Breast epithelium (tissue), 4 donors: ENCODE measurements at regions not wholly inside any gene's neighbourhood (a gene's known extent, or its start where the extent isn't known, plus 50 kb on each side); places are given as distances from the start of the nearest gene placed in this dataset.

Experiments used
- DNase-seq, 2 donors: peaks; one replicate each; pipeline ENCODE4 v3.0.0-alpha.2; 2019; ENCODE audit warnings: low spot score in 2 of 2
- H3K27ac ChIP-seq, 2 donors: fragments of 200-600 bp; sonication (generic) in 1 of 2; one replicate each; pipeline ENCODE4 v1.5.1; 2016 to 2019; ENCODE audit warnings: mild to moderate bottlenecking in 1 of 2
- H3K27me3 ChIP-seq, 2 donors: fragments of 200-600 bp; sonication (generic) in 1 of 2; one replicate each; pipeline versions ENCODE4 v1.5.1 to v1.6.0; 2017 to 2019; ENCODE audit warnings: control low read depth in 1 of 2, mild to moderate bottlenecking in 1 of 2
- H3K36me3 ChIP-seq: fragments of 200-600 bp; one replicate; pipeline ENCODE4 v1.5.1; 2019
- H3K4me1 ChIP-seq, 2 donors: fragments of 200-600 bp; sonication (generic); one replicate each; pipeline ENCODE4 v1.5.1; 2016 to 2019; ENCODE audit warnings: control low read depth in 1 of 2
- H3K4me3 ChIP-seq, 3 donors: fragments of 200-600 bp; sonication (generic); 1 replicate in 2 of 3; 2 replicates in 1 of 3; pipeline ENCODE4 v1.5.1; 2016 to 2019; ENCODE audit warnings: mild to moderate bottlenecking in 3 of 3, moderate library complexity in 2 of 3
- H3K9me3 ChIP-seq, 2 donors: fragments of 200-600 bp; sonication (generic) in 1 of 2; one replicate each; pipeline ENCODE4 v1.5.1; 2016 to 2019; ENCODE audit warnings: control low read depth in 1 of 2
- POLR2A ChIP-seq: fragments of 450-650 bp; IDR thresholded peaks from one replicate; pipeline ENCODE4 v1.6.1; 2016; ENCODE audit warnings: antibody characterized with exemption, mild to moderate bottlenecking, moderate library complexity
- POLR2AphosphoS5 ChIP-seq, 3 donors: sonication (generic); formaldehyde crosslinking; IDR thresholded peaks; one replicate each; pipeline ENCODE4 v1.6.1; 2017; ENCODE audit warnings: antibody characterized with exemption in 3 of 3
- intact Hi-C: fragments of 100-400 bp; cut with DNase I; formaldehyde crosslinking; loops from one replicate; pipeline ENCODE4 v1.15.1; 2023; ENCODE audit warnings: low total_unique reads
- TF ChIP-seq, protein P1 (sequence below), 3 donors: fragments of 450-650 bp; IDR thresholded peaks; one replicate each; pipeline ENCODE4 v1.5.1; 2016 to 2017; ENCODE audit warnings: antibody characterized with exemption in 3 of 3, mild to moderate bottlenecking in 3 of 3, moderate library complexity in 3 of 3

DNA sequence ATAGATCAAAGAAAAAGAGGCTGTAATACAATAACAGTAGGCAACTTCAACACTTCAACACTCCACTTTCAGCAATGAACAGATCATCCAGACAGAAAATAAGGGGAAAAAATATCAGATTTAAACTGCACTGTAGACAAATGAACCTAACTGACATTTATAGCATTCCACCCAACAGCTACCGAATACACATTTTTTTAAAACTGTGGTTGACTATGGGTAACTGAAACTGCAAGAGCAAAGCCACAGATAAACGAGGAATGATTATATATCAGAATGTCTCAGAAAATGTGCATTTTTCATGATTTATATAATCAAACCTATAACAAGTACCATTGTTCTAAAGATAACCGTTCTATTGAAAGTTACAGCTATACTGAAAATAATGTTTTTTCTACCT lies 514.9 kb upstream of the DPPA4 start:
- Histone ChIP-seq H3K4me3 (no peak overlapping the region), H3K36me3 (no peaks in the 10 kb centered on the region), H3K27me3 (no peaks in the 10 kb centered on the region), H3K27ac (no peak overlapping the region), H3K9me3 (peaks cover 9 to 27% of the 10 kb centered on the region in 2 donors), H3K4me1 (no peaks in the 10 kb centered on the region)
- intact Hi-C loops = no loop called here
- DNase-seq = no peak
- no peak for TF ChIP-seq POLR2A
- TF ChIP-seq, protein P1, sequence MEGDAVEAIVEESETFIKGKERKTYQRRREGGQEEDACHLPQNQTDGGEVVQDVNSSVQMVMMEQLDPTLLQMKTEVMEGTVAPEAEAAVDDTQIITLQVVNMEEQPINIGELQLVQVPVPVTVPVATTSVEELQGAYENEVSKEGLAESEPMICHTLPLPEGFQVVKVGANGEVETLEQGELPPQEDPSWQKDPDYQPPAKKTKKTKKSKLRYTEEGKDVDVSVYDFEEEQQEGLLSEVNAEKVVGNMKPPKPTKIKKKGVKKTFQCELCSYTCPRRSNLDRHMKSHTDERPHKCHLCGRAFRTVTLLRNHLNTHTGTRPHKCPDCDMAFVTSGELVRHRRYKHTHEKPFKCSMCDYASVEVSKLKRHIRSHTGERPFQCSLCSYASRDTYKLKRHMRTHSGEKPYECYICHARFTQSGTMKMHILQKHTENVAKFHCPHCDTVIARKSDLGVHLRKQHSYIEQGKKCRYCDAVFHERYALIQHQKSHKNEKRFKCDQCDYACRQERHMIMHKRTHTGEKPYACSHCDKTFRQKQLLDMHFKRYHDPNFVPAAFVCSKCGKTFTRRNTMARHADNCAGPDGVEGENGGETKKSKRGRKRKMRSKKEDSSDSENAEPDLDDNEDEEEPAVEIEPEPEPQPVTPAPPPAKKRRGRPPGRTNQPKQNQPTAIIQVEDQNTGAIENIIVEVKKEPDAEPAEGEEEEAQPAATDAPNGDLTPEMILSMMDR (IDR thresholded peaks at IDR 0.05) = no peak
- TF ChIP-seq POLR2AphosphoS5 (IDR thresholded peaks at IDR 0.05) = no peak

DNA sequence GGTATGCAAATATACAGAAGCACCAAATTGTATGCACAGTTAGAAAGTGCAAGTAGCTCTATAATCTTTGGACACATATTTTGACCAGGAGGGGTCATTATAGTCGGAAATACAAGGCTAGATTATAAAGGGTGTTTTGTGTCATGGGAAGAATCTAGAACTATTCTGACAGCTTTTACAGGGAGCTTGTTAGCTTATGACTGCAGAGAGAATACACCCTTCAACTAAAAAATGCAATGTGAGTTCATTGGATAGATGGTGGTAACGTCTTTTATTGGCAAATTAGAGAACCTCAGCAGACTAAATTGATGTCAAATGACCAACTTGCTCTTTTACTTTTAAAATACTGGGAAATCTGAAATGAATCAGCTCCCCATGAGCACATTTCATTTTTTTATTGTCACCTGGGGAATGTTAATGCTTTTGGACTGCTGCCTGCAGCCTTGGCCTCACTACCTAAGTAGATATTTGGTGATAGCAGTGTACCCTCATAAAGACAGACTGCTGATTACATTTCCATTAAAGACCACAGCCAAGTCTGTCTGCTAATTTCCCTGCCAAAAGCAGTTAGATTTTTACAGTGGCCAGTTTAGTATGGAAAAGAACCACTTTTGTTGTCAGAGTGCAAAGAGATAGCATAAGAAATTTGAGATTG lies 515.9 kb upstream of the DPPA4 start:
- peaks cover 9 to 27% of the 10 kb centered on the region in 2 donors for H3K9me3 ChIP-seq
- intact Hi-C loops = no loop called here
- H3K4me1 ChIP-seq = no peaks in the 10 kb centered on the region
- H3K27me3 ChIP-seq = no peaks in the 10 kb centered on the region
- TF ChIP-seq POLR2AphosphoS5 (IDR thresholded peaks at IDR 0.05) (no peak), POLR2A (no peak)
- TF ChIP-seq, protein P1 (IDR thresholded peaks at IDR 0.05) = no peak
- DNase-seq = no peak
- no peaks in the 10 kb centered on the region for H3K36me3 ChIP-seq
- H3K4me3 ChIP-seq = no peak overlapping the region
- H3K27ac ChIP-seq = no peak overlapping the region

DNA sequence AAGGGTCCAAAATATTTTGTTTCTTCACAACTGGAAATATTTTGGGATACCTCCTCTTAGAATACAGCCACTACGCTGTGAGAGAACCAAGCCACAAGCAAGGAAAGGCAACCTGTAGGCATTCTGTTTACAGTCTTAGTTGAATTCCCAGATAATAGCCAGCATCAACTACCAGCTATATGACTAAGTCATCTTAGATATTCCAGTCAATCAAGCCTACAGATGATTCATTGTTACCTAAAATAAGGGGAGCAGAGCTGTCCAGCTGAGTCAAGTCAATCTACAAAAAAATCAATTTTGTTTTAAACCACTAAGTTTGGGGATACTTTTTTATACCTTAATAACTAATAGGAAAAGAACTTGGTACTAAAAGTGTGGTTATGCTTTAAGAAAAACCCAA lies 526.4 kb upstream of the DPPA4 start:
- Histone ChIP-seq H3K4me3 (no peak overlapping the region), H3K27ac (no peak overlapping the region), H3K27me3 (no peaks in the 10 kb centered on the region), H3K4me1 (no peaks in the 10 kb centered on the region), H3K9me3 (no peaks in the 10 kb centered on the region), H3K36me3 (no peaks in the 10 kb centered on the region)
- no peak for DNase-seq
- TF ChIP-seq POLR2AphosphoS5 (IDR thresholded peaks at IDR 0.05) = no peak
- TF ChIP-seq, protein P1 (IDR thresholded peaks at IDR 0.05) = no peak
- intact Hi-C loops = no loop called here

DNA sequence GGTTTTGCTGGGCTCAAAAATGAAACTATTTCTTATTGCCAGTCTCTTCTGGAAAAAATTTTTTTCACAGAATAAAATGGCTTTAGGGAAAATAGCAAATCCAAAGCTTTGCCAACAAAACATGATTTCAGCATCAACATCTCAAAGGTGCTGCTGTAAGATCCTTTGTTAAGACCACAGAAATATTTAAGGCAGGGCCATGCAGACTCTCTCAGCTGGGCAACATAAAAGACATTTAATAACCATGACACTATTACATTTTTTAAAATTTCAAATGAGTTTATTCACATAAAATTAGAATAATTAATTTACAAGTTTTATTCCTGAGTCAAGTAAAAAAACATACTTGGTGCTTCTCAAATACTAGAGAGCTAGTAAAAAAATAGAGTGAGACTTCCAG lies 527.1 kb upstream of the DPPA4 start:
- H3K27me3 ChIP-seq = no peaks in the 10 kb centered on the region
- no peak for DNase-seq
- intact Hi-C loops = no loop called here
- no peak overlapping the region for H3K4me3 ChIP-seq
- no peak overlapping the region for H3K27ac ChIP-seq
- H3K4me1 ChIP-seq = no peaks in the 10 kb centered on the region
- H3K9me3 ChIP-seq = no peaks in the 10 kb centered on the region
- TF ChIP-seq POLR2AphosphoS5 (IDR thresholded peaks at IDR 0.05) (no peak), POLR2A (no peak)
- TF ChIP-seq, protein P1 (IDR thresholded peaks at IDR 0.05) = no peak
- H3K36me3 ChIP-seq = no peaks in the 10 kb centered on the region

DNA sequence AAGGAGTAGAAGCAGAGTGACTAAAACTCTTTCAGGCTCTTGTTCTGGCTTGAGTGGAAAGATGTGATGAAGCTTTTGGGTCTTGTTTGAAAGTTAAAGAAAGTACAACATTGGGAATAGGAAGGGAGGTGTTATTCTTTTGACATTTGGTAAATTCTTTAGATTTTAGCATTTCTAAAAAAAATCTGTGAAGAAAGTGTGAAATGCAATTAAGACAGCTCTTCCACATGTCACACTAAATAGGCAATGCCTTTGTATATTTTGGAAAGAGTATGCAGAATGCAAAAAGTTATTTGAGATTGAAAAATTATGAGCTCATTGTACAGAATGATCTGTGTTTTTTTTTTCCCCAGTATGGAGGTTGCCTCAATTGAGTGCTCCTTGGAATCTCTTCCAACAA lies 532.2 kb upstream of the DPPA4 start:
- intact Hi-C loops = no loop called here
- no peak overlapping the region for H3K4me3 ChIP-seq
- no peak overlapping the region for H3K27ac ChIP-seq
- DNase-seq = no peak
- no peaks in the 10 kb centered on the region for H3K9me3 ChIP-seq
- TF ChIP-seq POLR2A (no peak), POLR2AphosphoS5 (IDR thresholded peaks at IDR 0.05) (no peak)
- TF ChIP-seq, protein P1 (IDR thresholded peaks at IDR 0.05) = no peak
- H3K4me1 ChIP-seq = no peaks in the 10 kb centered on the region
- H3K27me3 ChIP-seq = no peaks in the 10 kb centered on the region
- H3K36me3 ChIP-seq = no peaks in the 10 kb centered on the region
